GM18519 (cell line): ENCODE measurements at regions not wholly inside any gene's neighbourhood (a gene's known extent, or its start where the extent isn't known, plus 50 kb on each side); places are given as distances from the start of the nearest gene placed in this dataset.

Experiments used
- ATAC-seq: cut with Tn5 transposase; IDR thresholded peaks from one replicate; pipeline ENCODE4 v1.9.1; 2021; ENCODE audit warnings: mild to moderate bottlenecking, moderate library complexity; ENCODE audit not compliant: unreplicated experiment, low FRiP score

DNA sequence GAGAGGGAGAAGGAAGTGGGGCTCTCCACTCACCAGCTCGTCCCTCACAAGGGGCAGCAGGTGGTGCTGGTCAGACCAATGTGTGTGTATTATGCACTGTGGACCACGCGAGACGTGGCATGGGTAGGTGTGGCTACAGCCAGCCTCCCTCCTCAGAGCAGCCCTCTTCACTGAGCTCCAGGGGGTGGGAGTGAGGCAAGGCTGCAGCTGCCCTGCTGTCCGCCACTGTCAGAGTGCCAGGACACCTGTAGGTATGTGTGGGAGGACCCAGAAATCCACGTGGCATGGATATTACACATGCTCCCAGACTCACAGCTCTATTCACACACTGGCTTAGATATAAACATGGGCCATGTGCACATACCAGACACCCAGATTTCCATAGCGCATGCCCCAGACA, 90.3 kb downstream of the VEGFA start:
- ATAC-seq: no peak

- no peak for ATAC-seq
Observed at GRCh38 chr6:43859213-43859612, 89.2 kb downstream of the VEGFA start.

DNA sequence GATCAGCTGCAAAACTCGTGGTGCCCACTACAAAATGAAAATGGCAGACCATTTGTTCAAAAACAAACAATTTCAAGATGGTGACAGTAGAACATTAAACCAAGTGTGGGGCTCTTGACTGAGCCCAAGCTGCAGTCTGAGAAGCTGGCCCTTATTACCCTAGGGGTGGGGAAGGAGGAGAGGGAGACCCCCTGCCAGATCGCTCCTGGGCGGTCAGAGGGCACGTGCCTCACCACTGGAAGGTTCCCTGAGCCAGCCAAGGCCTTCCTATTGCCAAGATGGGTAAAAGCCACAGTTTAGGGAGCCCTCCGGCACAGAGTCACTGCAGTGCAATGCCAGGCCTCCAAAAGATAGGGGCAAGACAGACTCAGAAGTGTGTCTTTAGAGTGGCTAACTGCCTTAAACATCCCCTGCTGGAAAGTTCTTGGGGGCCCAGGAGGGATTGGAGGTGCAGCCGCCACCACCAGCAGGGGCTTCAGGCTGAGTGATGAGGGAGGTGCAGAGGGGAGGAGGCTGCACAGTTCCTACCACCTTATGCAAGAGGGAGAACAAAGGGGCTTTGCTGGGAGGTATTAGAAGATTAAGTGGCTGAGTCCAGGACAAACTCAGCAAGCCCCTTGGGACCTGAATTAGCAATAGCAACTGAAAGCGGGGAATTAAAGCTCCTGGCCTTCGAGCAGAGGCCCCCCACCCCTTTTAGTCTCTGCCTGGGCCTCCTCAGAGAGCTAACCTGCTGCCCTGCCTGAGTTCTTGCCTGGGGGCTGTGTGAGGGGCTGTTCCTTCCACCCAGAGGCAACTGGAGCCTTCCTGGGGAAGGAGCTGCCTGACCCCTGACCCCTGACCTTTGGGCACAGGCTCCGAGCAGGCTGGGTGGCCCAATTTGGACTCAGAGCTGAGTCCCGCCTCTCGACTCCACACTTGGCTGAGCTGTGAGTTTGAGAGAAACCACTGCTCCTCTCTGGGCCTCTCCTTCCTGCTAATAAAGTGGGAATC, 88.4 kb downstream of the VEGFA start:
- ATAC-seq: no peak

GRCh38 chr6:43856005-43856765, 86.2 kb downstream of the VEGFA start:
- no peak for ATAC-seq

GRCh38 chr6:43855247-43855646, 85.2 kb downstream of the VEGFA start:
- ATAC-seq: no peak

GRCh38 chr6:43853066-43853650, 83.1 kb downstream of the VEGFA start:
- ATAC-seq: no peak

GRCh38 chr6:43852350-43852864, 82.4 kb downstream of the VEGFA start:
- no peak for ATAC-seq

DNA sequence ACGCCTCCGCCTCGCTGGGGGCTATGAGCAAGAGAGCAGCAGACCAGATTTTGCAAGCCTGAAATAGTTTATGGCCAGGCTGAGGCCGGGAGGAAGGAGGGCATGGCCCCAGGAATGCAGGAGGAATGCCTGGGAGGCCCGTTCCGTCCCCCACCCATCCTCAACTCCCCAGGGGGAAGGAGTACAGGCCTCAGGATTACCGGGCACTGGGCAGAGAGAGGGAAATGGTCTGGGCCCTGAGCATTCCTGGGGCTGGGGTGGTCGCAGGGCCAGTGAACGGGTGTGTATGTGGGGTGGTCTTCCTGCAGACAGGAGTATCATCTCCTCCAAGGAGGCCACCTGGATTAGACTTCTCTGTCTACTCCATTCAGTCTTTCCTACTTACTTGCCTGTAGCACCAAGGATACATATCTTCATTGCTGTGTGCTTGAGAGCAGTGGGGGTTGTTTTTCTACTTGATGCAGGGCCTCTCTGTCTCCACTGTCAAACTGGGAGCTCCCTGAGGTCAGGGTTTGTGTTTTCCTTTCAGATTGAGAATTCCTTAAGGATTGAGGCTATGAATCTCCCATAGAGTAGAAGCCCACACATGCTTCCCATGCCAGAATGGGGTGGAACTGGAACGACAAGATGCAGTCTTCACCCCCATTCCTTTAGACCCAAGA, 81.3 kb downstream of the VEGFA start:
- no peak for ATAC-seq

GRCh38 chr6:43850314-43851203, 80.5 kb downstream of the VEGFA start:
- ATAC-seq: no peak

- no peak for ATAC-seq
Observed at GRCh38 chr6:43849844-43850243, 79.8 kb downstream of the VEGFA start.

DNA sequence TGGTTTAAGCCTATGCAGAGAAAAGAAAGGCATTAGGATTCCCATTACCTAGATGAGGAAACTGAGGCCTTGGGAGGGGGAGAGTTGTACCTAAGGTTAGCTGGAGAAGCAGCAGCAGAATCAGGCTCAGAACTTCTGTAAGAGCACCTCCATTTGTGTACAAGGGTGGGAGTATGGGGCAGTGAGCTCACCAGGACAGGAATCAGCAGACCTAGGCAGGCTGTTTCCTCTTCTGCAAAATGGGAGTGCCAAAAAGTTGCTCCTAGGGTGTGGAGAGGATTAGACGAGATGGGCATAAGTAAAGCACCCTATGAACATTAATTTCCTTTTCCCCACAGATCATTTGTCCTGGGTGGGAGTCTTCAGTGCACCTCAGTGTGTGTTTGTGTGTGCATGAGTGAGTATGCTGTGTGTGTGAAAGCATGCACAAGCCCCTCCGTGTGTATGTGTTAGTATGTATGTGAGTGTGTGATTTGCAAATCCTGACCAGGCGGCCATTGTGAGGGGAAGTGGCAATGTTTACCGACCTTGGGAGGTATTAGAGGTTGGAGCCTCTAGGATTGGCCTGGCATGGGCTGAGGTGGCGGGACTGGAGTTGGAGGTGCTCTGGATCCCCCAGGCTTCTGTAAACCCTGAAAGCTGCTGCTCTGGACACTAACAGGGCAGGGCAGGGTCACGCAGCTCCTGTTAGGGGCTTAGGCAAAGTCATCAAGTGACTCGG, 78.8 kb downstream of the VEGFA start:
- ATAC-seq: no peak

DNA sequence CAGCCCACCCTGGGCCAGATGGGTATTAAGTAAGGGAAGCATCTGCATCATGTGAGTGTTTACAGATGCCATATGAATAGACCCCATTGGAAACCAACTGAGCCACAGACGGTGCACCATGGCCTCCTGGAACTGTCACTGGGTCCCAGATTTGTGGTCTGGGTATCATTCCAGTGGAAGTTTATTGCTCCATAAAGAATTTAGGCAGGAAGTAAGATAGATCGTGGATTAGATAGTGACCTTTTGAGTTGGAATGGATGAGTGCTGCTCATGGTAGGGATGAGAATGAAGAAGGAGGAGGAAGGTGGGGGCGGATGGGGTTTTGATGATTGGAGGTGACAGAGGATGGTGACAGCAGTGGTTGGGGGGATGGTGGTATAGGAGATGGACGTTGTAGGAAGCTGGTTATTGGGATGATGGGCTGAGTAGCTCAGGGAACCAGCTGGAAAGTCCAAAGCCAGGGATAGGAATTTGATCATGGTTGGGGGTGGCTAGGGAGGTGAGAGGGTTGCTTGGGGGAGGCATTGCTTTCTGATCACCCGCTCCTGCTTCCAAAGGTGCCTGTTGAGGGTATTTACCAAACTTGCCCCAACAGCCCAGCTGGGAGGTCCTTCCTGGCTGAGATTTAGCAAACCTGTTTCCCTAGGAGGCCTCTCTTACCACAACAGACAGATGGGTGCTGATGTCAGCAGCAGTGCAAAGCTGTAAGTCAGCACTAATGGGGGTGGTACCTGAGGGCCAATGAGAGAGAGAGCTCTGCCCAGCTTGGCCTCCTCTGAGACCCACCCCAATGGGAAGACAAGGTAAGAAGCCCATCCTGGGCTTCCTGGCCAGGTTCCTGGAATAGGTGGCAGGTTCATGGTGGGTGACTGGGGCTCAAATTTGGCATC, 78.0 kb downstream of the VEGFA start:
- no peak for ATAC-seq

DNA sequence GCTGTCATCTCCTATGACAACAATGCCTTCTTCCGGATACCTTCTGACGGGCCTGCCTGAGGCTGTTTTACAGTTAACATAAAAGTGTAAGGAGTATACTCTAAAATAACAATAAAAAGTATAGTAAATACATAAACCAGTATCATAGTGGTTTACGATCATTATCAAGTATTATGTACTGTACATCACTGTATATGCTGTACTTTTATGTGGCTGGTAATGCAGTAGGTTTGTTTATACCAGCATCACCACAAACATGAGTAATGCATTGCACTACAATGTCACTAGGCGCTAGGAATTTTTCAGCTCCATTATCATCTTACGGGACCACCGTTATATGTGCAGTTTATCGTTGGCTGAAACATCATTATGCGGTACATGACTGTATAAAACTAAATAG, 76.5 kb downstream of the VEGFA start:
- ATAC-seq: no peak

GRCh38 chr6:43845646-43846045, 75.6 kb downstream of the VEGFA start:
- ATAC-seq: no peak

- no peak for ATAC-seq
Observed at GRCh38 chr6:43843669-43844171, 73.7 kb downstream of the VEGFA start.

- ATAC-seq: no peak
Observed at GRCh38 chr6:43843097-43843645, 73.2 kb downstream of the VEGFA start.

DNA sequence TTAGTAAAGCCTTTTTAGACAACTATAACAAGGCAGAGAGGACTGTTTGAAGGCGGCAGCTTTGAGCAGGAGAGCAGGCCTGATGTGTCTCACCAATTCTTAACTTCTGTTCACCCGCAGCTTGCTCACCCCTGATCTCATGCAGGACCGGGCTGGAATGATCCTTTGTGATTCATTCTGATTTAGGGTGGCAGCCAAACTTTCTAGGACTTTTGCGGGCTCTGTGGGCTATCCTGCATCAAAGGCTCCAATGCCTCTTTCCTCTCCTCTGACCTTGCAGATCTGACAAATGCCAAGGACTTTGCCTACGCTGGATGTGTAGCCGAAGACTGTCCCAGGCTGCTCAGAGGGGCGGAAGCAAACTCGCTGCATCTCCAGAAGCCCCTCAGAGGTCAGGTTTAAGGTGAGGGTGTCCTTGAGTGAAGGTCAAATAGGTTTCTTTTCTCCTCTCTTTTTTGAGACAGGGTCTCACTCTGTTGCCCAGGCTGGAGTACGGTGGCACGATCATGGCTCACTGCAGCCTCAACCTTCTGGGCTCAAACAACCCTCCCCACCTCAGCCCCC, 72.3 kb downstream of the VEGFA start:
- ATAC-seq: no peak
